A549 (cell line): ENCODE measurements at regions not wholly inside any gene's neighbourhood (a gene's known extent, or its start where the extent isn't known, plus 50 kb on each side); places are given as distances from the start of the nearest gene placed in this dataset.

ENCODE experiments used
- ATAC-seq, 2 experiments: fragments of 200-7000 bp in 1 of 2; fragments of >200 bp in 1 of 2; cut with Nextera tagmentation in 1 of 2; cut with Tn5 transposase in 1 of 2; 3 replicates each; pipeline versions ENCODE4 v1.8.0 to v1.9.1; 2018 to 2020; ENCODE audit warnings: mild to moderate bottlenecking in 1 of 2, moderate library complexity in 1 of 2
- CTCF ChIA-PET: fragments of 300-600 bp; sonication (Branson Sonifier 250); formaldehyde crosslinking; extraction: SDS; loops from one replicate; lab custom pipeline; 2021; ENCODE audit warnings: antibody characterized with exemption, inconsistent platforms; lab: Yijun Ruan, JAX
- POLR2A ChIA-PET: fragments of 350-600 bp; formaldehyde crosslinking; extraction: SDS; loops from one replicate; lab custom pipeline; 2021; ENCODE audit warnings: antibody characterized with exemption, inconsistent platforms; lab: Yijun Ruan, JAX
- DNase-seq, 2 experiments: peaks; one replicate each; pipeline versions ENCODE4 v3.0.0 to v3.0.0-alpha.2; 2011 to 2016; ENCODE audit warnings: low read depth in 1 of 2, low spot score in 1 of 2
- FAIRE-seq: peaks from 2 replicates; lab custom pipeline; 2011; peaks lifted over from hg19 to GRCh38; lab: Jason Lieb, UNC
- H3K27ac ChIP-seq, 2 experiments: fragments of >200 bp; sonication (Bioruptor Twin); formaldehyde crosslinking; 3 replicates each; pipeline ENCODE4 v1.5.1; 2016 to 2017
- H3K4me1 ChIP-seq: fragments of >200 bp; sonication (Bioruptor Twin); formaldehyde crosslinking; 3 replicates; pipeline ENCODE4 v1.6.1; 2016
- H3K4me2 ChIP-seq: fragments of >200 bp; sonication (Bioruptor Twin); formaldehyde crosslinking; 3 replicates; pipeline ENCODE4 v1.6.1; 2016
- H3K4me3 ChIP-seq: fragments of >200 bp; sonication (Bioruptor Twin); formaldehyde crosslinking; 3 replicates; pipeline ENCODE4 v1.5.1; 2016
- H3K9me3 ChIP-seq: fragments of >200 bp; sonication (Bioruptor Twin); formaldehyde crosslinking; 3 replicates; pipeline ENCODE4 v1.6.1; 2016
- ATOH8 ChIP-seq: fragments of 250-450 bp; sonication (Bioruptor Pico); IDR thresholded peaks from 2 replicates; pipeline ENCODE4 v1.5.0; 2020; ENCODE audit warnings: low read depth, mild to moderate bottlenecking, moderate library complexity
- CEBPB ChIP-seq, 2 experiments: fragments of >200 bp in 1 of 2; sonication (Bioruptor Twin) in 1 of 2; formaldehyde crosslinking in 1 of 2; IDR thresholded peaks; 2 replicates each; pipeline ENCODE4 v1.6.1; 2012 to 2016
- E2F6 ChIP-seq: IDR thresholded peaks from 2 replicates; pipeline ENCODE4 v1.6.1; 2012; ENCODE audit warnings: low read depth, borderline replicate concordance
- ESRRA ChIP-seq: fragments of 150-350 bp; IDR thresholded peaks from 2 replicates; pipeline ENCODE4 v1.6.1; 2014; ENCODE audit warnings: mild to moderate bottlenecking, low read length, borderline replicate concordance
- FOXS1 ChIP-seq: fragments of 250-450 bp; sonication (Bioruptor Pico); IDR thresholded peaks from 2 replicates; pipeline ENCODE4 v1.5.0; 2020; ENCODE audit warnings: mild to moderate bottlenecking, moderate library complexity
- HEYL ChIP-seq: fragments of 250-450 bp; sonication (Bioruptor Pico); IDR thresholded peaks from 2 replicates; pipeline ENCODE4 v1.8.0; 2021; ENCODE audit warnings: mild to moderate bottlenecking, moderate library complexity
- HOXA7 ChIP-seq: fragments of 250-450 bp; sonication (Bioruptor Pico); IDR thresholded peaks from 2 replicates; pipeline ENCODE4 v1.5.0; 2020; ENCODE audit warnings: mild to moderate bottlenecking, moderate library complexity
- HOXB13 ChIP-seq: fragments of 250-450 bp; sonication (Bioruptor Pico); IDR thresholded peaks from 2 replicates; pipeline ENCODE4 v1.5.0; 2020; ENCODE audit warnings: low read depth, mild to moderate bottlenecking, moderate library complexity
- JUNB ChIP-seq: fragments of >200 bp; sonication (Bioruptor Twin); formaldehyde crosslinking; IDR thresholded peaks from 2 replicates; pipeline ENCODE4 v1.6.1; 2016
- KDM1A ChIP-seq: fragments of 200-600 bp; sonication (generic); IDR thresholded peaks from 2 replicates; pipeline ENCODE4 v1.6.1; 2016; ENCODE audit warnings: low read depth, mild to moderate bottlenecking
- MAFK ChIP-seq: fragments of 450-650 bp; IDR thresholded peaks from 2 replicates; pipeline ENCODE4 v1.6.1; 2014; ENCODE audit not compliant: partially characterized antibody
- MYC ChIP-seq: IDR thresholded peaks from 2 replicates; pipeline ENCODE4 v1.6.1; 2012; ENCODE audit warnings: mild to moderate bottlenecking, inconsistent platforms, low read length, improper control_type of control experiment, borderline replicate concordance
- PHF8 ChIP-seq: fragments of 200-600 bp; sonication (generic); IDR thresholded peaks from 2 replicates; pipeline ENCODE4 v1.6.1; 2016; ENCODE audit warnings: low read depth, mild to moderate bottlenecking, antibody characterized with exemption, moderate library complexity, borderline replicate concordance
- RAD21 ChIP-seq, 2 experiments: fragments of >200 bp in 1 of 2; sonication (Bioruptor Twin) in 1 of 2; formaldehyde crosslinking in 1 of 2; IDR thresholded peaks in 1 of 2; conservative IDR thresholded peaks in 1 of 2; 2 replicates in 1 of 2; 3 replicates in 1 of 2; pipeline ENCODE4 v1.6.1; 2012 to 2018; ENCODE audit warnings: inconsistent platforms in 1 of 2
- RCOR1 ChIP-seq: fragments of 150-350 bp; IDR thresholded peaks from 2 replicates; pipeline ENCODE4 v1.6.1; 2014; ENCODE audit warnings: antibody characterized with exemption, low read length, low read depth
- RNF2 ChIP-seq: fragments of 200-600 bp; sonication (generic); IDR thresholded peaks from 2 replicates; pipeline ENCODE4 v1.6.1; 2016; ENCODE audit warnings: low read depth, mild to moderate bottlenecking, antibody characterized with exemption, moderate library complexity, borderline replicate concordance
- SMC3 ChIP-seq: fragments of >200 bp; sonication (Bioruptor Twin); formaldehyde crosslinking; IDR thresholded peaks from 3 replicates; pipeline ENCODE4 v1.6.1; 2018; ENCODE audit warnings: inconsistent platforms
- ZC3H11A ChIP-seq: fragments of 450-650 bp; IDR thresholded peaks from 2 replicates; pipeline ENCODE4 v1.6.1; 2014; ENCODE audit warnings: antibody characterized with exemption, mild to moderate bottlenecking
- ZNF302 ChIP-seq: fragments of 250-450 bp; sonication (Bioruptor Pico); IDR thresholded peaks from 2 replicates; pipeline ENCODE4 v1.9.0; 2021; ENCODE audit warnings: inconsistent platforms, mild to moderate bottlenecking, moderate library complexity
- WGBS: methylation state at CpG from one replicate; pipeline ENCODE4 v1.1.6; 2017; ENCODE audit errors: missing lambda C conversion rate; 5-methylcytosine and 5-hydroxymethylcytosine counted together

- H3K4me1 ChIP-seq = peaks cover 2% of the 10 kb centered on the region
- DNase-seq (no peak), ATAC-seq (no peak), FAIRE-seq (no peak)
- TF ChIP-seq ZC3H11A = no peak
- TF ChIP-seq CEBPB (IDR thresholded peaks at IDR 0.05) = no peak
- TF ChIP-seq KDM1A = no peak
- no peak for TF ChIP-seq PHF8
- no peak for TF ChIP-seq HOXA7
- TF ChIP-seq MYC = no peak
- TF ChIP-seq HOXB13 = no peak
- no peak for TF ChIP-seq JUNB
- TF ChIP-seq E2F6 = no peak
- no peak for TF ChIP-seq ZNF302 (CRISPR knock-in tag)
- TF ChIP-seq RCOR1 = no peak
- TF ChIP-seq ATOH8 = no peak
- TF ChIP-seq RAD21 (conservative IDR thresholded peaks at IDR 0.05 in 1 of 2, IDR thresholded peaks at IDR 0.05 in 1 of 2) = no peak
- no peak for TF ChIP-seq RNF2
- no peak for TF ChIP-seq HEYL (CRISPR knock-in tag)
- TF ChIP-seq FOXS1 (CRISPR knock-in tag) = no peak
- no peak for TF ChIP-seq SMC3
- CTCF ChIA-PET = interaction anchor here (1.1 to 1.3 kb wide), 2 partner anchors 12 to 196 kb away, joined by 3 to 4 read pairs; no protein-coding TSS in a partner anchor
- no peak overlapping the region for H3K27ac ChIP-seq
- no peak overlapping the region for H3K4me2 ChIP-seq
- H3K9me3 ChIP-seq = peaks cover 1% of the 10 kb centered on the region; the same call in 1 of the 3 replicates
- WGBS = 72% methylated on average over 3 of the region's 3 CpGs
- no peak overlapping the region for H3K4me3 ChIP-seq
- POLR2A ChIA-PET = no interaction called here
Observed at GRCh38 chr5:38613490-38613889, 57.0 kb upstream of the LIFR start.

- no peak for DNase-seq
- peaks cover 8% of the 10 kb centered on the region; the same call in 1 of the 3 replicates for H3K9me3 ChIP-seq
- 60% methylated on average over 5 of the region's 5 CpGs for WGBS
- no peak overlapping the region for H3K4me2 ChIP-seq
- no peak for FAIRE-seq
- no peak for ATAC-seq
- no peaks in the 10 kb centered on the region for H3K4me1 ChIP-seq
- ChIA-PET POLR2A (no interaction called here), CTCF (interaction anchor here (1.6 kb wide), 1 partner anchor 19 kb away, joined by 4 read pairs; no protein-coding TSS in a partner anchor)
- no peak for TF ChIP-seq ZC3H11A
- H3K27ac ChIP-seq = no peak overlapping the region
- H3K4me3 ChIP-seq = no peak overlapping the region
Observed at GRCh38 chr5:38613992-38614836, 57.8 kb upstream of the LIFR start.

- ATAC-seq = no peak
- WGBS = 40% methylated on average over 1 of the region's 1 CpG
- CTCF ChIA-PET = interaction anchor here (0.6 to 1.6 kb wide), 3 partner anchors 18 to 194 kb away, joined by 3 to 4 read pairs (median 3); no protein-coding TSS in a partner anchor
- Histone ChIP-seq H3K27ac (no peak overlapping the region), H3K4me1 (no peaks in the 10 kb centered on the region), H3K4me3 (no peak overlapping the region), H3K9me3 (peaks cover 9% of the 10 kb centered on the region; the same call in 2 of the 3 replicates), H3K4me2 (no peak overlapping the region)
- TF ChIP-seq MAFK = no peak
- TF ChIP-seq ESRRA = no peak
- POLR2A ChIA-PET = no interaction called here
- no peak for FAIRE-seq
- no peak for DNase-seq
Observed at GRCh38 chr5:38615042-38615441, 58.6 kb upstream of the LIFR start.
